RWPE2 (cell line): ENCODE measurements at regions not wholly inside any gene's neighbourhood (a gene's known extent, or its start where the extent isn't known, plus 50 kb on each side); places are given as distances from the start of the nearest gene placed in this dataset.

Experiments used
- ATAC-seq: fragments of 200-7000 bp; cut with Tn5 transposase; 3 replicates; pipeline ENCODE4 v1.9.1; 2021; ENCODE audit warnings: low read depth
- DNase-seq: peaks from one replicate; pipeline ENCODE4 v3.0.0-alpha.2; 2020; ENCODE audit warnings: low spot score
- H3K27ac ChIP-seq: fragments of 450-650 bp; 2 replicates; pipeline ENCODE4 v1.5.1; 2017; ENCODE audit warnings: mild to moderate bottlenecking; ENCODE audit not compliant: poor library complexity, severe bottlenecking
- H3K27me3 ChIP-seq: fragments of 250-450 bp; sonication (Bioruptor Pico); 2 replicates; pipeline ENCODE4 v1.5.1; 2021; ENCODE audit warnings: mild to moderate bottlenecking, moderate library complexity; ENCODE audit not compliant: insufficient read depth, poor library complexity, severe bottlenecking
- H3K36me3 ChIP-seq: fragments of 250-450 bp; sonication (Bioruptor Pico); 2 replicates; pipeline ENCODE4 v1.5.1; 2020; ENCODE audit warnings: low read depth, mild to moderate bottlenecking, moderate library complexity
- H3K4me1 ChIP-seq: fragments of 250-450 bp; sonication (Bioruptor Pico); 2 replicates; pipeline ENCODE4 v1.5.1; 2021; ENCODE audit warnings: mild to moderate bottlenecking, moderate library complexity; ENCODE audit not compliant: insufficient read depth, poor library complexity, severe bottlenecking
- H3K4me3 ChIP-seq: fragments of 250-450 bp; sonication (Bioruptor Pico); 2 replicates; pipeline ENCODE4 v1.5.1; 2021; ENCODE audit warnings: mild to moderate bottlenecking, moderate library complexity; ENCODE audit not compliant: severe bottlenecking
- H3K9me3 ChIP-seq: fragments of 250-450 bp; sonication (Bioruptor Pico); 2 replicates; pipeline ENCODE4 v1.5.1; 2021; ENCODE audit warnings: mild to moderate bottlenecking, moderate library complexity; ENCODE audit not compliant: severe bottlenecking
- CTCF ChIP-seq: fragments of 450-650 bp; IDR thresholded peaks from one replicate; pipeline ENCODE4 v1.5.1; 2017; ENCODE audit warnings: mild to moderate bottlenecking, moderate library complexity; ENCODE audit not compliant: poor library complexity, severe bottlenecking

- TF ChIP-seq CTCF: no peak
- H3K27ac ChIP-seq: no peak overlapping the region
- peaks cover under 1% of the 10 kb centered on the region for H3K27me3 ChIP-seq
- H3K4me1 ChIP-seq: no peaks in the 10 kb centered on the region
- no peak overlapping the region for H3K4me3 ChIP-seq
- ATAC-seq (no peak), DNase-seq (no peak)
- H3K9me3 ChIP-seq: no peaks in the 10 kb centered on the region
- H3K36me3 ChIP-seq: no peaks in the 10 kb centered on the region
Measured at GRCh38 chr17:56011406-56012131, 141.7 kb upstream of the ANKFN1 start.

GRCh38 chr17:56018211-56018610 lies 135.1 kb upstream of the ANKFN1 start:
- DNase-seq: no peak
- no peak for TF ChIP-seq CTCF
- ATAC-seq: no peak
- Histone ChIP-seq H3K27me3 (peaks cover 17% of the 10 kb centered on the region), H3K4me1 (no peaks in the 10 kb centered on the region), H3K9me3 (no peaks in the 10 kb centered on the region), H3K4me3 (no peak overlapping the region), H3K27ac (no peak overlapping the region), H3K36me3 (no peaks in the 10 kb centered on the region)

GRCh38 chr17:56020369-56020768 lies 132.9 kb upstream of the ANKFN1 start:
- H3K27me3 ChIP-seq: peaks cover 17% of the 10 kb centered on the region
- no peak for TF ChIP-seq CTCF
- no peaks in the 10 kb centered on the region for H3K4me1 ChIP-seq
- H3K9me3 ChIP-seq: no peaks in the 10 kb centered on the region
- DNase-seq (no peak), ATAC-seq (no peak)
- no peak overlapping the region for H3K4me3 ChIP-seq
- no peak overlapping the region for H3K27ac ChIP-seq
- H3K36me3 ChIP-seq: no peaks in the 10 kb centered on the region

DNA sequence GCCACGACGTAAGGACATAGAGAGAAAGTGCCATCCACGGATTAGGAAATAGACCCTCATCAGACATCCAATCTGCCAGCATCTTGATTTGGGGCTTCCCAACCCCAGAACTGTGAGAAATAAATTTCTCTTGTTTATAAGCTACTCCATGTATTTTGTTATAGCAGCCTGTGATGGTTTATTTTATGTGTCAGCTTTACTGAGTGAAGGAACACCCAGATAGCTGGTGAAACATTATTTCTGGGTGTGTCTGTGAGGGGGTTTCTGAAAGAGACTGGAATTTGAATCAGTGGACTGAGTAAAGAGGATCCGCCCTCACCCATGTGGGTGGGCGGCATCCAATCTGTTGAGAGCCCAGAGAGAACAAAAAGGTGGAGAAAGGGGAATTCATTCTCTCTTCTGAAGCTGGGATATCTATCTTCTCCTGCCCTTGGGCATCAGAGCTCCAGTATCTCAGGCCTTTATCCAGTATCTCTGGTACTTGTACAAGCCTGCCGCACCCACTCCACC lies 131.5 kb upstream of the ANKFN1 start:
- ATAC-seq (no peak), DNase-seq (no peak)
- no peak for TF ChIP-seq CTCF
- H3K4me3 ChIP-seq: no peak overlapping the region
- H3K27me3 ChIP-seq: peaks cover 15% of the 10 kb centered on the region
- H3K27ac ChIP-seq: no peak overlapping the region
- H3K4me1 ChIP-seq: no peaks in the 10 kb centered on the region
- H3K9me3 ChIP-seq: no peaks in the 10 kb centered on the region
- H3K36me3 ChIP-seq: no peaks in the 10 kb centered on the region

DNA sequence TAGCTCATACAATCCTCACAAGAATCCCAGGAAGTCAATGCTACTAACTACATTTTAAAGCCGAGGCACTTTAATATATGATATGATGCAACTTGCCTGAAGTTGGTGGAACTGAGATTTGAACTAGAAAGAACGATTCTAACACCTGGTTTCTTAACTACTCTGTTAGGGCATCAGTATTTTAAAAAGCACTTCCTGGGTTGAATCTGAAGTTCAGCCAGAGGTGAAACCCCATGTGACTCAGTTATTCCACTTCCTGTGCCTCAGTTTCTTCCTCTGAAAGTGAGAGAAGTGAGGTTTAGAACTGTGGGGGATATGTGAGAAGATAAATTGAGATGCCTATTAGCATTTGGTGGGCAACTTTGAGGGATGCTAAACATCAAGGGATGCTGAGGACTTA lies 129.4 kb upstream of the ANKFN1 start:
- DNase-seq (no peak), ATAC-seq (no peak)
- TF ChIP-seq CTCF: no peak
- no peak overlapping the region for H3K27ac ChIP-seq
- H3K4me1 ChIP-seq: no peaks in the 10 kb centered on the region
- peaks cover 6% of the 10 kb centered on the region for H3K27me3 ChIP-seq
- no peaks in the 10 kb centered on the region for H3K9me3 ChIP-seq
- H3K36me3 ChIP-seq: no peaks in the 10 kb centered on the region
- no peak overlapping the region for H3K4me3 ChIP-seq
